Stimulated activated CD4-positive, alpha-beta T cell treated with anti-CD3 and anti-CD28 coated beads, Interleukin-2, amount 100 ng/mL, for 4 hours (primary cell): ENCODE measurements at regions not wholly inside any gene's neighbourhood (a gene's known extent, or its start where the extent isn't known, plus 50 kb on each side); places are given as distances from the start of the nearest gene placed in this dataset.
"Not testable (repeated sequence)": the region's sequence is repeated elsewhere in the genome, so short reads cannot be mapped to it uniquely, and the experiment has no call there.

Source experiments
- DNase-seq: peaks from one replicate; pipeline ENCODE4 v3.0.0-alpha.2; 2020; ENCODE audit warnings: low read depth

GRCh38 chr14:97798176-97798575 lies 1001.0 kb downstream of the VRK1 start:
- no peak for DNase-seq

GRCh38 chr14:97802430-97803373 lies 1005.5 kb downstream of the VRK1 start:
- no peak for DNase-seq

GRCh38 chr14:97804056-97804455 lies 1006.9 kb downstream of the VRK1 start:
- DNase-seq, result no peak

- no peak for DNase-seq
Observed at GRCh38 chr14:97806891-97807290, 1009.7 kb downstream of the VRK1 start.

- not testable (repeated sequence) for DNase-seq
Observed at GRCh38 chr14:97808541-97808940, 1011.4 kb downstream of the VRK1 start.

GRCh38 chr14:97813556-97813955 lies 1016.4 kb downstream of the VRK1 start:
- no peak for DNase-seq

- DNase-seq, result no peak
Observed at GRCh38 chr14:97820781-97821180, 1023.6 kb downstream of the VRK1 start.

GRCh38 chr14:97824218-97824617 lies 1027.0 kb downstream of the VRK1 start:
- DNase-seq, result no peak

GRCh38 chr14:97827746-97828145 lies 1030.6 kb downstream of the VRK1 start:
- DNase-seq, result no peak

GRCh38 chr14:97832776-97833175 lies 1035.6 kb downstream of the VRK1 start:
- DNase-seq, result no peak

GRCh38 chr14:97838986-97839385 lies 1041.8 kb downstream of the VRK1 start:
- no peak for DNase-seq

GRCh38 chr14:97840159-97840558 lies 1043.0 kb downstream of the VRK1 start:
- DNase-seq, result no peak

GRCh38 chr14:97841762-97842161 lies 1044.6 kb downstream of the VRK1 start:
- no peak for DNase-seq

GRCh38 chr14:97843066-97843465 lies 1045.9 kb downstream of the VRK1 start:
- DNase-seq, result no peak

- DNase-seq, result no peak
Observed at GRCh38 chr14:97844042-97844441, 1046.9 kb downstream of the VRK1 start.

GRCh38 chr14:97846156-97846555 lies 1049.0 kb downstream of the VRK1 start:
- DNase-seq, result no peak

- DNase-seq, result no peak
Observed at GRCh38 chr14:97848317-97848980, 1051.3 kb downstream of the VRK1 start.

GRCh38 chr14:97850466-97850865 lies 1053.3 kb downstream of the VRK1 start:
- DNase-seq, result no peak

- no peak for DNase-seq
Observed at GRCh38 chr14:97850886-97851285, 1053.7 kb downstream of the VRK1 start.

GRCh38 chr14:97851428-97851995 lies 1054.3 kb downstream of the VRK1 start:
- DNase-seq, result no peak

GRCh38 chr14:97854918-97855317 lies 1057.7 kb downstream of the VRK1 start:
- DNase-seq, result no peak

- no peak for DNase-seq
Observed at GRCh38 chr14:97866195-97866594, 1069.0 kb downstream of the VRK1 start.

GRCh38 chr14:97866664-97867063 lies 1069.5 kb downstream of the VRK1 start:
- DNase-seq, result no peak
